Loucy (cell line): ENCODE measurements at regions not wholly inside any gene's neighbourhood (a gene's known extent, or its start where the extent isn't known, plus 50 kb on each side); places are given as distances from the start of the nearest gene placed in this dataset.

ENCODE experiments used
- H2AFZ ChIP-seq: fragments of 200-600 bp; sonication (generic); 2 replicates; pipeline ENCODE4 v1.6.0; 2016; ENCODE audit warnings: antibody characterized with exemption, mild to moderate bottlenecking, low read length, moderate library complexity
- H3F3A ChIP-seq: fragments of 200-600 bp; 2 replicates; pipeline ENCODE4 v1.6.0; 2016; ENCODE audit warnings: antibody characterized with exemption, low read depth, mild to moderate bottlenecking
- H3K27me3 ChIP-seq: fragments of 200-600 bp; sonication (generic); 2 replicates; pipeline ENCODE4 v1.6.1; 2014; ENCODE audit warnings: low read length, mild to moderate bottlenecking; ENCODE audit not compliant: insufficient read depth, poor library complexity, severe bottlenecking
- H3K36me3 ChIP-seq: fragments of 200-600 bp; sonication (generic); 2 replicates; pipeline ENCODE4 v1.6.1; 2016; ENCODE audit warnings: low read length; ENCODE audit not compliant: insufficient read depth
- H3K4me1 ChIP-seq: fragments of 200-600 bp; sonication (generic); 2 replicates; pipeline ENCODE4 v1.5.1; 2014; ENCODE audit warnings: low read length, mild to moderate bottlenecking; ENCODE audit not compliant: insufficient read depth, poor library complexity, severe bottlenecking
- H3K4me2 ChIP-seq: fragments of 200-600 bp; sonication (generic); 2 replicates; pipeline ENCODE4 v1.6.0; 2014; ENCODE audit warnings: antibody characterized with exemption, low read length, low read depth, mild to moderate bottlenecking; ENCODE audit not compliant: poor library complexity, severe bottlenecking
- H3K4me3 ChIP-seq: fragments of 200-600 bp; sonication (generic); 2 replicates; pipeline ENCODE4 v1.5.1; 2014; ENCODE audit warnings: low read length, mild to moderate bottlenecking, mixed read lengths; ENCODE audit not compliant: poor library complexity, severe bottlenecking
- H3K79me2 ChIP-seq: fragments of 200-600 bp; sonication (generic); 2 replicates; pipeline ENCODE4 v1.6.1; 2014; ENCODE audit warnings: low read length; ENCODE audit not compliant: insufficient read depth
- H3K9ac ChIP-seq: fragments of 200-600 bp; sonication (generic); 2 replicates; pipeline ENCODE4 v1.6.0; 2014; ENCODE audit warnings: mild to moderate bottlenecking, low read depth, low read length, moderate library complexity; ENCODE audit not compliant: poor library complexity, severe bottlenecking
- H3K9me2 ChIP-seq: fragments of 200-600 bp; sonication (generic); replicated peaks from 2 replicates; pipeline ENCODE4 v1.6.1; 2016; ENCODE audit warnings: low read depth, low read length, mixed read lengths
- H3K9me3 ChIP-seq: fragments of 200-600 bp; sonication (generic); 2 replicates; pipeline ENCODE4 v1.6.1; 2014; ENCODE audit warnings: mild to moderate bottlenecking, antibody characterized with exemption, low read length, low read depth; ENCODE audit not compliant: insufficient read depth
- H4K20me1 ChIP-seq: fragments of 200-600 bp; sonication (generic); 2 replicates; pipeline ENCODE4 v1.6.0; 2014; ENCODE audit warnings: antibody characterized with exemption, low read length, mild to moderate bottlenecking; ENCODE audit not compliant: insufficient read depth, poor library complexity, severe bottlenecking
- EZH2phosphoT487 ChIP-seq: fragments of 200-600 bp; IDR thresholded peaks from 2 replicates; pipeline ENCODE4 v1.6.1; 2018; ENCODE audit warnings: antibody characterized with exemption, mild to moderate bottlenecking, moderate library complexity, borderline replicate concordance
- TF ChIP-seq, protein P1 (sequence below): fragments of 200-600 bp; sonication (generic); conservative IDR thresholded peaks from 2 replicates; pipeline ENCODE4 v1.5.1; 2014; ENCODE audit warnings: mild to moderate bottlenecking, antibody characterized with exemption, low read length

GRCh38 chr11:121917482-121917881, 198.5 kb downstream of the BLID start:
- Histone ChIP-seq H3K4me3 (no peak overlapping the region), H3K9me3 (no peaks in the 10 kb centered on the region), H3K36me3 (no peaks in the 10 kb centered on the region), H3F3A (no peaks in the 10 kb centered on the region), H3K79me2 (no peaks in the 10 kb centered on the region), H3K9ac (no peak overlapping the region), H3K9me2 (no peaks in the 10 kb centered on the region), H3K4me2 (no peak overlapping the region), H3K27me3 (no peaks in the 10 kb centered on the region), H4K20me1 (no peaks in the 10 kb centered on the region), H3K4me1 (no peaks in the 10 kb centered on the region), H2AFZ (no peak overlapping the region)
- TF ChIP-seq, protein P1, sequence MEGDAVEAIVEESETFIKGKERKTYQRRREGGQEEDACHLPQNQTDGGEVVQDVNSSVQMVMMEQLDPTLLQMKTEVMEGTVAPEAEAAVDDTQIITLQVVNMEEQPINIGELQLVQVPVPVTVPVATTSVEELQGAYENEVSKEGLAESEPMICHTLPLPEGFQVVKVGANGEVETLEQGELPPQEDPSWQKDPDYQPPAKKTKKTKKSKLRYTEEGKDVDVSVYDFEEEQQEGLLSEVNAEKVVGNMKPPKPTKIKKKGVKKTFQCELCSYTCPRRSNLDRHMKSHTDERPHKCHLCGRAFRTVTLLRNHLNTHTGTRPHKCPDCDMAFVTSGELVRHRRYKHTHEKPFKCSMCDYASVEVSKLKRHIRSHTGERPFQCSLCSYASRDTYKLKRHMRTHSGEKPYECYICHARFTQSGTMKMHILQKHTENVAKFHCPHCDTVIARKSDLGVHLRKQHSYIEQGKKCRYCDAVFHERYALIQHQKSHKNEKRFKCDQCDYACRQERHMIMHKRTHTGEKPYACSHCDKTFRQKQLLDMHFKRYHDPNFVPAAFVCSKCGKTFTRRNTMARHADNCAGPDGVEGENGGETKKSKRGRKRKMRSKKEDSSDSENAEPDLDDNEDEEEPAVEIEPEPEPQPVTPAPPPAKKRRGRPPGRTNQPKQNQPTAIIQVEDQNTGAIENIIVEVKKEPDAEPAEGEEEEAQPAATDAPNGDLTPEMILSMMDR = no peak
- no peak for TF ChIP-seq EZH2phosphoT487

DNA sequence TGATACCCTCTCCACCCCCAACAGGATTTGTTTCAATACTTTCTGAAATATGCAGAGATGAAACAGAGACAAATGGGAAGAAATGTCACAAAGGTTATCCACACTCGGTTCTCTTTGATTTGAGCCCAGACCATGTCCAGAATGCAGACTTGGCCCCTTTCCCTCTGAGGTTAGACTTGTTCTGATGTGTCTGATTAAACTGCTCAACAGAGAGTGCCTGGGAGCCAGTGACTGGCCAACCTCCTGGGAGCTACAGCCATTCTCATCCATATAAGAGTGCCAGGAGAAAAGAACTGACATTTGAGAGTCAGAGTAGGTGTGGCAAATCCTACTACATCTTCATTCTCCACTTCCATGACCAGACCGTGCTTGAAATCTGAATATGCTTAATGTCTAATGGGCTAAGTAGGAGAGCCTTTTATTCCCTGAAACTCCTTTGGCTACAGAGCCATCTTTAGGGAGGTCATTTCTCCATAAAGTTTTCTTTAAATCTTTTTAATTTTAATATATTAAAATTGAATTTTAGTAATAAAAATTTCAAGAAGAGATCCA, 201.4 kb downstream of the BLID start:
- H3K4me1 ChIP-seq = no peaks in the 10 kb centered on the region
- H3K9ac ChIP-seq = no peak overlapping the region
- no peaks in the 10 kb centered on the region for H3K27me3 ChIP-seq
- no peaks in the 10 kb centered on the region for H3K9me3 ChIP-seq
- H3K4me3 ChIP-seq = no peak overlapping the region
- H3K79me2 ChIP-seq = no peaks in the 10 kb centered on the region
- no peaks in the 10 kb centered on the region for H4K20me1 ChIP-seq
- TF ChIP-seq EZH2phosphoT487 = no peak
- TF ChIP-seq, protein P1 = no peak
- H3K36me3 ChIP-seq = no peaks in the 10 kb centered on the region
- no peak overlapping the region for H2AFZ ChIP-seq
- H3F3A ChIP-seq = no peaks in the 10 kb centered on the region
- H3K9me2 ChIP-seq = no peaks in the 10 kb centered on the region
- no peak overlapping the region for H3K4me2 ChIP-seq

GRCh38 chr11:121909596-121909995, 206.4 kb downstream of the BLID start:
- Histone ChIP-seq H3K4me2 (no peak overlapping the region), H3K4me3 (no peak overlapping the region), H3K9ac (no peak overlapping the region), H3F3A (no peaks in the 10 kb centered on the region), H3K9me2 (no peaks in the 10 kb centered on the region), H3K4me1 (no peaks in the 10 kb centered on the region), H3K9me3 (no peaks in the 10 kb centered on the region), H3K27me3 (no peaks in the 10 kb centered on the region), H3K79me2 (no peaks in the 10 kb centered on the region), H4K20me1 (no peaks in the 10 kb centered on the region), H2AFZ (no peak overlapping the region), H3K36me3 (no peaks in the 10 kb centered on the region)
- TF ChIP-seq EZH2phosphoT487 = no peak
- TF ChIP-seq, protein P1 = no peak
